HCT116 (cell line): ENCODE measurements at regions not wholly inside any gene's neighbourhood (a gene's known extent, or its start where the extent isn't known, plus 50 kb on each side); places are given as distances from the start of the nearest gene placed in this dataset.

Experiments
- ATAC-seq: fragments of 200-7000 bp; cut with Tn5 transposase; 2 replicates; pipeline ENCODE4 v1.9.1; 2020; ENCODE audit warnings: mild to moderate bottlenecking, moderate library complexity
- BruUV-seq: library from RNA; stranded (reverse); fragments of 400-500 nt; replicated peaks from 2 replicates; lab custom pipeline; 2021; lab: Mats Ljungman, UMichigan
- CTCF ChIA-PET: fragments of 300-600 bp; sonication (Branson Sonifier 250); formaldehyde crosslinking; loops from one replicate; lab custom pipeline; 2021; ENCODE audit warnings: antibody characterized with exemption; lab: Charles Lee
- POLR2A ChIA-PET: fragments of 300-600, 350-600 bp; sonication (Branson Sonifier 250); formaldehyde crosslinking; loops from one replicate; lab custom pipeline; 2021; ENCODE audit warnings: antibody characterized with exemption; lab: Charles Lee
- RAD21 ChIA-PET, 2 experiments: fragments of 300-600 bp; sonication (Branson Sonifier 250); formaldehyde crosslinking; loops; one replicate each; lab custom pipeline; 2023; ENCODE audit warnings: low total read pairs in 2 of 2; ENCODE audit not compliant: uncharacterized antibody in 2 of 2, unreplicated experiment in 2 of 2, low non-redundant PET in 1 of 2; lab: Charles Lee
- DNase-seq: peaks from one replicate; pipeline ENCODE4 v3.0.0-alpha.2; 2010; ENCODE audit warnings: low read depth, low spot score
- H2AFZ ChIP-seq: fragments of 200-600 bp; shearing (Covaris generic), sonication (generic); 2 replicates; pipeline ENCODE4 v1.6.1; 2017; ENCODE audit warnings: low read depth, mixed run types, mixed read lengths, antibody characterized with exemption, low read length; ENCODE audit not compliant: poor library complexity, severe bottlenecking
- H3K27ac ChIP-seq: 2 replicates; pipeline ENCODE4 v1.5.1; 2012; ENCODE audit warnings: low read depth, low read length
- H3K27me3 ChIP-seq: fragments of 200-600 bp; sonication (generic); 2 replicates; pipeline ENCODE4 v1.6.1; 2016; ENCODE audit warnings: mixed run types, low read length, mixed read lengths; ENCODE audit not compliant: insufficient read depth
- H3K36me3 ChIP-seq, 2 experiments: fragments of 200-500 bp in 1 of 2; fragments of 200-600 bp in 1 of 2; sonication (Bioruptor generic) in 1 of 2; sonication (generic) in 1 of 2; 2 replicates each; pipeline versions ENCODE4 v1.5.1 to v1.6.1; 2014 to 2016; ENCODE audit warnings: low read length in 2 of 2, inconsistent platforms in 1 of 2, mixed read lengths in 1 of 2, mixed run types in 1 of 2; ENCODE audit not compliant: insufficient read depth in 2 of 2, control insufficient read depth in 1 of 2
- H3K4me1 ChIP-seq, 2 experiments: fragments of 200-600 bp in 1 of 2; sonication (generic) in 1 of 2; 2 replicates each; pipeline versions ENCODE4 v1.5.1 to v1.6.1; 2012 to 2017; ENCODE audit warnings: low read length in 2 of 2, inconsistent platforms in 1 of 2, mild to moderate bottlenecking in 1 of 2, mixed read lengths in 1 of 2, mixed run types in 1 of 2, moderate library complexity in 1 of 2; ENCODE audit not compliant: insufficient read depth in 2 of 2, control insufficient read depth in 1 of 2
- H3K4me2 ChIP-seq: fragments of 200-600 bp; sonication (generic); 2 replicates; pipeline ENCODE4 v1.6.1; 2017; ENCODE audit warnings: mixed run types, low read length, mixed read lengths
- H3K4me3 ChIP-seq, 2 experiments: fragments of 200-600 bp in 1 of 2; sonication (generic) in 1 of 2; replicated peaks in 1 of 2; 2 replicates each; pipeline ENCODE4 v1.5.1; 2011 to 2016; ENCODE audit warnings: low read length in 2 of 2, control low read depth in 1 of 2, low read depth in 1 of 2, mild to moderate bottlenecking in 1 of 2, mixed read lengths in 1 of 2, mixed run types in 1 of 2
- H3K79me2 ChIP-seq: fragments of 200-600 bp; sonication (generic); 2 replicates; pipeline ENCODE4 v1.6.1; 2017; ENCODE audit warnings: mild to moderate bottlenecking, mixed run types, low read length, moderate library complexity, mixed read lengths; ENCODE audit not compliant: insufficient read depth
- H3K9ac ChIP-seq: fragments of 200-600 bp; sonication (generic); 2 replicates; pipeline ENCODE4 v1.6.1; 2016; ENCODE audit warnings: low read length, mixed read lengths
- H3K9me2 ChIP-seq: fragments of 200-600 bp; sonication (generic), shearing (Covaris generic); 2 replicates; pipeline ENCODE4 v1.6.1; 2017; ENCODE audit warnings: mixed run types, mild to moderate bottlenecking, moderate library complexity; ENCODE audit not compliant: insufficient read depth
- H3K9me3 ChIP-seq, 2 experiments: fragments of 200-500 bp in 1 of 2; fragments of 200-600 bp in 1 of 2; sonication (Bioruptor generic) in 1 of 2; sonication (generic) in 1 of 2; 2 replicates each; pipeline ENCODE4 v1.6.1; 2014 to 2017; ENCODE audit warnings: low read length in 2 of 2, mixed read lengths in 2 of 2, inconsistent platforms in 1 of 2, low read depth in 1 of 2, mild to moderate bottlenecking in 1 of 2, mixed run types in 1 of 2, moderate library complexity in 1 of 2; ENCODE audit not compliant: control insufficient read depth in 1 of 2, insufficient read depth in 1 of 2
- H4K20me1 ChIP-seq: fragments of 200-600 bp; sonication (generic), shearing (Covaris generic); 2 replicates; pipeline ENCODE4 v1.6.1; 2017; ENCODE audit warnings: mixed run types, mild to moderate bottlenecking, moderate library complexity; ENCODE audit not compliant: insufficient read depth
- EZH2 ChIP-seq: fragments of 200-600 bp; sonication (generic); IDR thresholded peaks from 2 replicates; pipeline ENCODE4 v1.6.1; 2017; ENCODE audit warnings: antibody characterized with exemption, mixed run types
- JUND ChIP-seq: IDR thresholded peaks from 2 replicates; pipeline ENCODE4 v1.6.1; 2012
- TCF7L2 ChIP-seq: IDR thresholded peaks from 2 replicates; pipeline ENCODE4 v1.7.0; 2011; ENCODE audit warnings: borderline replicate concordance, inconsistent platforms; ENCODE audit not compliant: insufficient read depth, insufficient read length; ENCODE audit errors: extremely low read depth
- YY1 ChIP-seq: IDR thresholded peaks from 2 replicates; pipeline ENCODE4 v1.6.1; 2011; ENCODE audit warnings: low read length, low read depth, moderate library complexity, mild to moderate bottlenecking; ENCODE audit not compliant: insufficient replicate concordance; ENCODE audit errors: extremely low read depth
- ZFX ChIP-seq: fragments of 450-650 bp; IDR thresholded peaks from 2 replicates; pipeline ENCODE4 v1.6.1; 2017
- intact Hi-C: fragments of 100-400 bp; cut with micrococcal nuclease; formaldehyde crosslinking; loops from 2 replicates; pipeline ENCODE4 v1.10.0; 2022
- TF ChIP-seq, protein P1 (sequence below): IDR thresholded peaks from 2 replicates; pipeline ENCODE4 v1.6.1; 2012; ENCODE audit warnings: low read depth
- TF ChIP-seq, protein P2 (sequence below): IDR thresholded peaks from 2 replicates; pipeline ENCODE4 v1.6.1; 2012

DNA sequence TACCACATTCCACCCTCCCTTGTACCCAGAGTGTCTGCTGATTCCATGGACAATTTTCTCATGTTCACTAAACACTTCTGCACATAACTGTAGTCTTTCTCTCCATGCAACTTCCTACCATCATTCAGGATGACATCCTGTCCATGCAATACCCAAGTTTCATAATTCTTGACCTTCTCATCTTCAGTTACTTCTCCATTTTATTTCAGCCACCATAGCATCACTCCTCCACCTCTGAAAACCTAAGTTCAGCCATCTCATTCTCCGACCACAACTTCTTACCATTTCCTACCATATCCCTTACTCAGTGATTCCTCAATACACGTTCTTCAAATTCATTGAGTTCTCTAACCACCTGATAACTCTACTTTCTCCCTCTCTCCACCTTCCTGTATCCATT lies 216.5 kb upstream of the TENT5A start:
- H3K9me3 ChIP-seq = no peaks in the 10 kb centered on the region
- ChIA-PET RAD21 (no interaction called here), CTCF (no interaction called here)

More for the DNA sequence above, 216.5 kb upstream of the TENT5A start:
- no peak overlapping the region for H3K4me3 ChIP-seq
- H3K9me2 ChIP-seq = no peaks in the 10 kb centered on the region
- H3K36me3 ChIP-seq = no peaks in the 10 kb centered on the region
- ATAC-seq (no peak), DNase-seq (no peak)
- no peaks in the 10 kb centered on the region for H4K20me1 ChIP-seq
- H3K27ac ChIP-seq = no peak overlapping the region
- intact Hi-C loops = no loop called here
- H3K9ac ChIP-seq = no peak overlapping the region
- H2AFZ ChIP-seq = no peak overlapping the region
- H3K27me3 ChIP-seq = no peaks in the 10 kb centered on the region
- TF ChIP-seq, protein P1, sequence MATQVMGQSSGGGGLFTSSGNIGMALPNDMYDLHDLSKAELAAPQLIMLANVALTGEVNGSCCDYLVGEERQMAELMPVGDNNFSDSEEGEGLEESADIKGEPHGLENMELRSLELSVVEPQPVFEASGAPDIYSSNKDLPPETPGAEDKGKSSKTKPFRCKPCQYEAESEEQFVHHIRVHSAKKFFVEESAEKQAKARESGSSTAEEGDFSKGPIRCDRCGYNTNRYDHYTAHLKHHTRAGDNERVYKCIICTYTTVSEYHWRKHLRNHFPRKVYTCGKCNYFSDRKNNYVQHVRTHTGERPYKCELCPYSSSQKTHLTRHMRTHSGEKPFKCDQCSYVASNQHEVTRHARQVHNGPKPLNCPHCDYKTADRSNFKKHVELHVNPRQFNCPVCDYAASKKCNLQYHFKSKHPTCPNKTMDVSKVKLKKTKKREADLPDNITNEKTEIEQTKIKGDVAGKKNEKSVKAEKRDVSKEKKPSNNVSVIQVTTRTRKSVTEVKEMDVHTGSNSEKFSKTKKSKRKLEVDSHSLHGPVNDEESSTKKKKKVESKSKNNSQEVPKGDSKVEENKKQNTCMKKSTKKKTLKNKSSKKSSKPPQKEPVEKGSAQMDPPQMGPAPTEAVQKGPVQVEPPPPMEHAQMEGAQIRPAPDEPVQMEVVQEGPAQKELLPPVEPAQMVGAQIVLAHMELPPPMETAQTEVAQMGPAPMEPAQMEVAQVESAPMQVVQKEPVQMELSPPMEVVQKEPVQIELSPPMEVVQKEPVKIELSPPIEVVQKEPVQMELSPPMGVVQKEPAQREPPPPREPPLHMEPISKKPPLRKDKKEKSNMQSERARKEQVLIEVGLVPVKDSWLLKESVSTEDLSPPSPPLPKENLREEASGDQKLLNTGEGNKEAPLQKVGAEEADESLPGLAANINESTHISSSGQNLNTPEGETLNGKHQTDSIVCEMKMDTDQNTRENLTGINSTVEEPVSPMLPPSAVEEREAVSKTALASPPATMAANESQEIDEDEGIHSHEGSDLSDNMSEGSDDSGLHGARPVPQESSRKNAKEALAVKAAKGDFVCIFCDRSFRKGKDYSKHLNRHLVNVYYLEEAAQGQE = no peak
- TF ChIP-seq ZFX = no peak
- TF ChIP-seq, protein P2, sequence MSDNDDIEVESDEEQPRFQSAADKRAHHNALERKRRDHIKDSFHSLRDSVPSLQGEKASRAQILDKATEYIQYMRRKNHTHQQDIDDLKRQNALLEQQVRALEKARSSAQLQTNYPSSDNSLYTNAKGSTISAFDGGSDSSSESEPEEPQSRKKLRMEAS = no peak
- no peak for TF ChIP-seq JUND
- no peak for TF ChIP-seq EZH2
- no peak for TF ChIP-seq TCF7L2
- no peak for TF ChIP-seq YY1
- POLR2A ChIA-PET = no interaction called here
- no peaks in the 10 kb centered on the region for H3K79me2 ChIP-seq
- no TSS peak for BruUV-seq
- H3K4me2 ChIP-seq = no peak overlapping the region
- no peaks in the 10 kb centered on the region for H3K4me1 ChIP-seq
